ENCODE measurements at regions not wholly inside any gene's neighbourhood (a gene's known extent, or its start where the extent isn't known, plus 50 kb on each side); places are given as distances from the start of the nearest gene placed in this dataset.

DNA sequence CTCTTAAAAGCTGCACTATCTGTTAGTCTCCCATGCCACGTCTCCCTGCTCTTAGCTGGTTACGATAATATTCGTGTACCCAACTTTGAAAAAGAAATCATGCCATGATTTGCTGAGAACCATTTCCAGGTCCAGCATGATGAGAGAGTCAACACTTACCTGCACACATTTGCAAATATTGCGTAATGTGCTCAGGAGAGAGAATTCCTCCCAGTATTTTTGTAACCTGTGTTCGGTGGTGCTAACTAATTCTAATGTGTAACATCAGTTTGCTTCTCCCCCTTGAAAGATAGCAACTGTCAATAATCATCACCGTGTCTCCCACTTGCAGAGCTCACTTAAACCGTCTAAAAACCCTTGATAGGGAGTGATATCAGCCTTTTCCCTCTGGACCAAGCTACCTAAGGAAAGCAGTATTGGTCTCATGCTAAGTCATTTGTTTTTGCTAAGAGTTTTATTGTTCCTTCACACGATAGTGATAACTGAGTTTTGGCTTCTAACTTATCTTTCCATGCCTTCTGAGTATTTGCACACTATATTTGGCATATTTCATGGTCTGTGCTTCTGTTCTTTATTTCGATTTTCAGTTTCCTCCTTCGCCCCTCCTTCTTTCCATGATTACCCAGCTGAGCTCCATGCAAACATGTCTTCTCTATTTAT lies 61.1 kb upstream of the IRF2BP2 start:
- H3K27ac ChIP-seq (ENCODE audit: extremely low read depth, low read depth, low read length), result peak overlapping the region; percentile 44; the same call in 2 of the 3 replicates
- POLR2A ChIA-PET, result interaction anchor here (0.6 to 2.6 kb wide), 4 partner anchors 11 to 55 kb away, joined by 3 to 15 read pairs (median 4); no protein-coding TSS in a partner anchor
- CTCF ChIA-PET (ENCODE audit: low intra/inter-chr PET ratio), result no interaction called here
- TF ChIP-seq ZBTB34 (CRISPR knock-in tag; IDR thresholded peaks at IDR 0.05) (no peak), EP400 (IDR thresholded peaks at IDR 0.05) (peak; percentile 41; the same call in 1 of the 2 replicates), RERE (CRISPR knock-in tag; IDR thresholded peaks at IDR 0.05; ENCODE audit: borderline replicate concordance) (no peak), EP300 (IDR thresholded peaks at IDR 0.05; ENCODE audit: low read length) (peak; percentile 57; the same call in 1 of the 2 replicates), SMARCE1 (IDR thresholded peaks at IDR 0.05) (peak; percentile 73; the same call in 1 of the 2 replicates), ZNF282 (CRISPR knock-in tag; IDR thresholded peaks at IDR 0.05) (no peak), CREB1 (IDR thresholded peaks at IDR 0.05) (no peak), CREB1 (CRISPR knock-in tag; IDR thresholded peaks at IDR 0.05) (no peak), SMAD3 (CRISPR knock-in tag; conservative IDR thresholded peaks at IDR 0.05) (peak; percentile 72; the same call in 1 of the 2 replicates), CBX5 (IDR thresholded peaks at IDR 0.05; ENCODE audit: borderline replicate concordance, low read depth) (no peak), HDGF (IDR thresholded peaks at IDR 0.05) (peak; percentile 77; the same call in 1 of the 2 replicates), ZNF212 (CRISPR knock-in tag; IDR thresholded peaks at IDR 0.05) (no peak), ZEB2 (IDR thresholded peaks at IDR 0.05) (peak; percentile 63)
- TF ChIP-seq, protein P1, sequence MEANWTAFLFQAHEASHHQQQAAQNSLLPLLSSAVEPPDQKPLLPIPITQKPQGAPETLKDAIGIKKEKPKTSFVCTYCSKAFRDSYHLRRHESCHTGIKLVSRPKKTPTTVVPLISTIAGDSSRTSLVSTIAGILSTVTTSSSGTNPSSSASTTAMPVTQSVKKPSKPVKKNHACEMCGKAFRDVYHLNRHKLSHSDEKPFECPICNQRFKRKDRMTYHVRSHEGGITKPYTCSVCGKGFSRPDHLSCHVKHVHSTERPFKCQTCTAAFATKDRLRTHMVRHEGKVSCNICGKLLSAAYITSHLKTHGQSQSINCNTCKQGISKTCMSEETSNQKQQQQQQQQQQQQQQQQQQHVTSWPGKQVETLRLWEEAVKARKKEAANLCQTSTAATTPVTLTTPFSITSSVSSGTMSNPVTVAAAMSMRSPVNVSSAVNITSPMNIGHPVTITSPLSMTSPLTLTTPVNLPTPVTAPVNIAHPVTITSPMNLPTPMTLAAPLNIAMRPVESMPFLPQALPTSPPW (CRISPR knock-in tag; IDR thresholded peaks at IDR 0.05), result peak; percentile 62

More for the DNA sequence above, 61.1 kb upstream of the IRF2BP2 start:
- 28% methylated on average over 10 of the region's 10 CpGs for WGBS (ENCODE audit: insufficient coverage, low coverage, missing lambda C conversion rate)
- Histone ChIP-seq H3K27me3 (ENCODE audit: control insufficient read depth in 2 of 2, insufficient read depth in 2 of 2, low read length in 2 of 2) (no peaks in the 10 kb centered on the region), H3K9me3 (replicated peaks; ENCODE audit: control insufficient read depth, insufficient read depth, low read depth, low read length) (peaks cover 11% of the 10 kb centered on the region), H2AFZ (ENCODE audit: low read depth, low read length) (peak overlapping the region; percentile 71), H3K79me2 (ENCODE audit: control insufficient read depth, insufficient read depth, low read length) (no peaks in the 10 kb centered on the region), H3K4me1 (replicated peaks in 1 of 2; ENCODE audit: control insufficient read depth in 2 of 2, insufficient read depth in 2 of 2, low read length in 2 of 2) (peaks cover 6 to 24% of the 10 kb centered on the region in 2 experiments; a peak in 3 of 5 replicates), H4K20me1 (replicated peaks; ENCODE audit: control insufficient read depth, insufficient read depth, low read length) (no peaks in the 10 kb centered on the region), H3K36me3 (ENCODE audit: control insufficient read depth, insufficient read depth, low read length) (no peaks in the 10 kb centered on the region), H3K9me1 (ENCODE audit: control insufficient read depth, insufficient read depth, low read length) (no peaks in the 10 kb centered on the region), H3K9ac (ENCODE audit: insufficient read depth in 1 of 2, low read depth in 2 of 2, low read length in 2 of 2) (peak overlapping the region in 1 of 2 experiments; percentile 20; a peak in 1 of 4 replicates), H3K4me3 (no peak overlapping the region), H3K4me2 (ENCODE audit: insufficient read depth, low read length) (peak overlapping the region; percentile 55)
- FAIRE-seq, result no peak
- BruUV-seq (replicated peaks), result no TSS peak
- DNase-seq (ENCODE audit: extremely low read depth in 1 of 4, low spot score in 3 of 4), result peak in 2 of 4 experiments; percentile 44 to 58
- intact Hi-C loops (cut with micrococcal nuclease), result no loop called here
- in situ Hi-C loops (cut with MboI), result no loop called here
- ATAC-seq, result peak; percentile 52

Measured in K562 (cell line).